ENCODE measurements at regions not wholly inside any gene's neighbourhood (a gene's known extent, or its start where the extent isn't known, plus 50 kb on each side); places are given as distances from the start of the nearest gene placed in this dataset.
"Not testable (repeated sequence)": the region's sequence is repeated elsewhere in the genome, so short reads cannot be mapped to it uniquely, and the experiment has no call there.

- no peak for DNase-seq
Observed at GRCh38 chr11:41714101-41714500, 254.6 kb upstream of the LRRC4C start.

DNA sequence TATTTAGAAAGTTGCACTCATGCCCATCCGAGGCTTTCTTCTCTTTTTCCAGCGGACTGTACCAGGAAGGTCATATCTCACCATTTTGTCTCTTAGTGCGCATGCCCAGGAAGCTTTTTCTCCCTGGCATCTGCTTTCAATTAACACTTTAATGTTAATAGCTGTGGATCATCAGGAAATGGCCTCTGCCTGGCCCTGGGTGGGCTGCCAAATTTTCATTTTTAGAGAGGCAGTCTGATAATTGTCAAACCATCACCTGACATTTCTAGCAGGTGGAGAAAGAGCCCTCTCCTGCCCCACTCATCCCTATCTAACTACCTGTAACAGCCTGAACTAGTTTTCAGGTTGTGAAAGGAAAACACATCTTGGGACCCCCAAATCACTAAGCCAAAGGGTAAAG lies 257.4 kb upstream of the LRRC4C start:
- DNase-seq, result no peak

- DNase-seq, result no peak
Observed at GRCh38 chr11:41720761-41721160, 261.3 kb upstream of the LRRC4C start.

- not testable (repeated sequence) for DNase-seq
Observed at GRCh38 chr11:41728161-41728560, 268.7 kb upstream of the LRRC4C start.

- DNase-seq, result no peak
Observed at GRCh38 chr11:41775296-41775695, 315.8 kb upstream of the LRRC4C start.

GRCh38 chr11:41779401-41779960 lies 320.0 kb upstream of the LRRC4C start:
- no peak for DNase-seq

GRCh38 chr11:41781441-41781840 lies 322.0 kb upstream of the LRRC4C start:
- DNase-seq, result no peak

- peak; percentile 6 for DNase-seq
Observed at GRCh38 chr11:41784513-41785335, 325.3 kb upstream of the LRRC4C start.

GRCh38 chr11:41786087-41786486 lies 326.6 kb upstream of the LRRC4C start:
- peak; percentile 29 for DNase-seq

DNA sequence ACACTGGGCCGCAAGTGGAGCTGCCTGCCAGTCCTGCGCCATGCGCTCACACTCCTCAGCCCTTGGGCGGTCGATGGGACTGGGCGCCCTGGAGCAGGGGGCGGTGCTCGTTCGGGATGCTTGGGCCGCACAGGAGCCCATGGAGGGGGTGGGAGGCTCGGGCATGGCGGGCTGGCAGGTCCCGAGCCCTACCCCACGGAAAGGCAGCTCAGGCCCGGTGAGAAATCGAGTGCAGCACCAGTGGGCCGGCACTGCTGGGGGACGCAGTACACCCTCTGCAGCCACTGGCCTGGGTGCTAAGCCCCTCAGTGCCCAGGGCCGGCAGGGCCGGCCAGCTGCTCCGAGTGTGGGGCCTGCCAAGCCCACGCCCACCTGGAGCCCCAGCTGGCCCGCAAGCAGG lies 328.7 kb upstream of the LRRC4C start:
- DNase-seq, result no peak

DNA sequence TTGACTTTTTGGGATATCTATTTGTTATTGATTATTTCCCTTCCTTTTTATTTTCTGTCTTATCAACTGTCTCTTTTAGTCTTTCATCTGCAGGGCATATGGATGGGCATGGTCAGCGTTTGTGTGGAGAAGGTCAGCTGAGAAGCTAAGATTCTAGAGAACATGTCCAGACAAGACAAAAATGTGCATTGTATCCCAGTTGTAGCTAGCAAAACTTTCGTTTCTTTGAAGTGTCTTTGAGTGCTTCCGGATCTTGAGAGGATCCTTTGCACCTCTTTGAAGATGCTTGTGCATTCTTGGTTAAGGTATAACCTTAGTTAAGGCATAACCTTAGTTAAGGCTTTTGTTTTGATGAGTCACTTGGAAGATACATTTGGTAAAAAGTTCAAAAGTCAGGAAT lies 329.9 kb upstream of the LRRC4C start:
- no peak for DNase-seq

DNA sequence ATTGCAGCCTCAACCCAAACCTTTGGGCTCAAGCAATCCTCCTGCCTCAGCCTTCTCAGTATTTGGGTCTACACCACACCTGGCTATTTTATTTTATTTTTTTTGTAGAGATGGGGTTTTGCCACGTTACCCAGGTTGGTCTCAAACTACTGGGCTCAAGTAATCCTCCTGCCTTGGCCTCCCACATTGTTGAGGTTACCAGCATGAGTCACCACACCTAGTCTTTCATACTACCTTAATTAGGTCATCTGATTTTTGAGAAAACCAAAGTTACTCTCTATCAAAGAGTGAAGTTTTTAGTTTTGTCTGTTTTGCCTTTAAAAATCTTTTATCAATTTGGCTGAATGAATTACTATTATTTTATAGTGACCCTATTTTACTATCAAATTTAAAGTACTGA lies 335.6 kb upstream of the LRRC4C start:
- no peak for DNase-seq

DNA sequence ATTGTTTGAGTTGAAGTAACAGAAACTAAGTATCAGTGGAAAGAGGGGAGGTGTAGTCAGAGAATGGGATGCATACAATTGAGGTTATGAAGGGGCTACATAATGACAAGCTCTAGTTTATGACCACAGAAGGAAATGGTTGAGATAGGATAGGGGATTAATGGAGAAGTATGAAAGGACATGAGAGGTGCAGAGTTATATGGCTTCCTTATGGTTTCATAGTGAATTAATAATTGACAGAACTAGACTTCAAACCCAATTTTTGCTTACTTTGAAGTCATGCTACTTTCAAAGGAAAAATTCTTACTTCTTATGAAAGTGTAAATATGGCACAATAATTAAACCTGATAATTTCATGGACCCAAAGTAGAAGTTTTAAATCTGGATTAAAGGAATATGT lies 340.3 kb upstream of the LRRC4C start:
- DNase-seq, result no peak

DNA sequence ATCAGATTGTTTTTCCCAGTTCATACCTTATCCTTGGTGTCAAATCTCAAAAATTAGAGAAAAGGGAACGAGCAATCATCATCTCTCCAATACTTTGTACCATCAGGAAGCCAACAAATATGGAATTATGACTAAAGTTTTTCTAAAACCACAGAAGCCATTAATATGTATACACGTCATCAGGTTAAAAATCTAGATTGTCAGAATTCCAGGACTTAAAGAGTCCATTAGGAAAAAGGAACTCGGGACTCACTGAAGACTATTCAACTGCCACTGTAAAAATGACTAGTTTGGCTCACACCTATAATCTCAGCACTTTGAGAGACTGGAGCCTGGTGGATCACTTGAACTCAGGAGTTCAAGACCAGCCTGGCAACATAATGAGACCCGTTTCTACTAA lies 344.4 kb upstream of the LRRC4C start:
- no peak for DNase-seq

GRCh38 chr11:41816396-41816795 lies 356.9 kb upstream of the LRRC4C start:
- no peak for DNase-seq

DNA sequence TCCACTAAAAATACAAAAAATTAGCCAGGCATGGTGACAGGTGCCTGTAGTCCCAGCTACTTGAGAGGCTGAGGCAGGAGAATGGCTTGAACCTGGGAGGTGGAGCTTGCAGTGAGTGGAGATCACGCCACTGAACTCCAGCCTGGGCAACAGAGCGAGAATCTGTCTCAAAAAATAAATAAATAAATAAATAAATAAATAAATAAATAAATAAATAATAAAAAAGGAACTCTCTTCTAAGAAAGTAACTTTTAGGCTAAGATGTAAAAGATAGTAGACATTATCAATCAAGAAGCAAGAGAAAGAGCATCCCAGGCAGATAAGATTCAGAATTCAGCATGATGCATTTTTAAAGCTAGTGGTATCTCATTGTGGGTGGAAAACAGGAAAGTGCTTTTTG lies 364.8 kb upstream of the LRRC4C start:
- not testable (repeated sequence) for DNase-seq

DNA sequence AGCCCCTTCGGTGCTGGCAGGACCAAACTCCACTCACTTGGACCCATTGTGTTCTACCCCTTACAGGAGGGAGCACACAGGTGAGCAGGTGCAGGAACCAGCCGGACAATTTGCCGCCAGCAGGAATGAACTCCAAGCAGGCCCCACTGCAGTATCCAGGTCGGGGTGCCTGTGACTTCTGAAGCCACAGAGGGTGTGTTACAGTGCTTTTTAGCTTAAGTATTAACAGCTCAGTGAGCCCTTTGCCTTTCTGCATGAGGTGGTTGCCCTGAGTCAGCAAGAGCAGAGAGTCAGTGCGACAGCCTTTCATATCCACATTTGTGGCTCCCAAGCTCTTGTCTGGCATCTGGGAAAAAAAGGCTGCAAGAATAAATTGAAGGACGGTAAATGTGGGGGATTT lies 366.6 kb upstream of the LRRC4C start:
- no peak for DNase-seq

- DNase-seq, result no peak
Observed at GRCh38 chr11:41836431-41836830, 377.0 kb upstream of the LRRC4C start.

- no peak for DNase-seq
Observed at GRCh38 chr11:41842673-41843072, 383.2 kb upstream of the LRRC4C start.

DNA sequence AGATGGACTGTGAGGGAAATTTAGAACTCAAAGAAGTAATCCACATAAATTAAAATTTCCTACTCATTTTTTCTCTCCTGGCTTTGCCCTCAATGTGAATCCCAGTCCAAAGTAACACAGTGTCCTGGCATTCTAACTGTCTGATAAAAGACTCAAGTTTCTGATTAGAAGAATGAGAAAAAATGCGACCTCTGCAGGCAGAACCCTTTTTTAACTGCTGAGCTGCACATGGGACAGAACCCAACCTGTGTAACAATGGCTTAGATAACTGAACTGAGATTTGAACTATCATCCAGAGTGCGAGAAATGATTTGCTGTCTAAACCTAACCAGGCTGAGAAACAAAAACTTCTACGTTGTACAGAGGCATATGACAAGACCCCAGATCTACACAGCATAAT lies 385.6 kb upstream of the LRRC4C start:
- DNase-seq, result no peak

DNA sequence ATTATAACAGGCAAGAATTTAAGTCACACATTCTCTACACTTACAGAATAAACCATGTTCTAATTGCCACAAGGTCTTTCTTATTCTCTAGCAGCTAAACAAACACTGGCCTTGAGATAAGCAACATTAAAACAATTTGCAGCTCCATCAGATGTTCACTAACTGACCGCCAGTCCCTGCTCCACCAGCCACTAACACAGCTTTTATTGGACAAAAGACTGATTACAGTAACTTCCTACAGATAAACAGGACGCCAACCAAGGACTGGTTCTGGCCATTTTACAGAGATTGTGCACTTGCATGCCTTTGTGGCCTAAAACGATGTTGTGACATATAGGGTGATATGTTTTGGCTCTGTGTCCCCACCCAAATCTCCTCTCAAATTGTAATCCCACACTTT lies 388.9 kb upstream of the LRRC4C start:
- DNase-seq, result no peak

DNA sequence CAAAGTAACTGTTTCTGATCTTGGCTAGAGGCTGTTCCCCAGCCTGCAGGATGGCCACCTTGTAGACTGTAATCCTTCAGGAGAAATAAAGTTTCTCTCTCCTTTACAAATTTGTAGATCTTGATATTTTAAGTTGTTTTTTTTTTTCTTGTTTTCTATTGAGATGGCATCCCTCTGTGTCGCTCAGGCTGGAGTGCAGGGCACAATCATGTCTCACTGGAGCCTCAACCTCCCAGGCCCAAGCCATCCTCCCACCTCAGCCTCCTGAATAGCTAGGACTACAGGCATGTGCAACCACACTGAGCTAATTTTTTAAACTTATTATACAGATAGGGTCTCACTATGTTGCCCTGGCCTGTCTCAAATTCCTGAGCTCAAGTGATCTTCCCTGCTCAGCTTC lies 389.8 kb upstream of the LRRC4C start:
- no peak for DNase-seq

DNA sequence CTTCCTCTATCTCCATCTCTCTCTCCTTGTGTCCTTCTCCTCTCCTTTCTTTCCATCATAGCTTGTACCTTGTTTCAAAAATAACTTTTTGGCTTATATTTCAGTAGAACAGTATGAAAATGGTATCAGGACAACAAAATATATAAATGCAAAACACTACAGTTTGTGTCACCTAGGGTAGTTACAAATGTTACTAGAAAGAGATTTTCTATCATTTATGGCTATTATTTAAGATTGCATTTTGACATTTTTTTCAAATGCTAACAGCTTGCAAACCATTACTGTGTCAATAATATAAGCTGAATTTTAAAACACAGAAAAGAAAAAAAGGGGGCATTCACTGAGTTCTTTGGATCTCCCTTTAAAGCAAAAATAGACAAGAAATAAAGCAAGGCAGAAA lies 392.3 kb upstream of the LRRC4C start:
- DNase-seq, result no peak

GRCh38 chr11:41861838-41862237 lies 402.4 kb upstream of the LRRC4C start:
- no peak for DNase-seq

Measured in right kidney (tissue), 1 donor.